ENCODE measurements at regions not wholly inside any gene's neighbourhood (a gene's known extent, or its start where the extent isn't known, plus 50 kb on each side); places are given as distances from the start of the nearest gene placed in this dataset.

- CTCF ChIA-PET = no interaction called here
- POLR2A ChIA-PET = no interaction called here
- H3K27ac Mint-ChIP-seq = no peak overlapping the region
Measured at GRCh38 chr1:79797487-79797886, 791.0 kb upstream of the ADGRL4 start.

GRCh38 chr1:79796434-79796833, 789.9 kb upstream of the ADGRL4 start:
- no peak for TF ChIP-seq CTCF (IDR thresholded peaks at IDR 0.05)
- H3K9me3 Mint-ChIP-seq = peaks cover 15% of the 10 kb centered on the region
- DNase-seq (no peak), ATAC-seq (ENCODE audit: poor library complexity) (no peak)
- intact Hi-C loops (cut with DNase I, micrococcal nuclease) = no loop called here
- no peaks in the 10 kb centered on the region for H3K4me1 Mint-ChIP-seq (ENCODE audit: low read depth)
- no peak overlapping the region for H3K27ac ChIP-seq (ENCODE audit: low read depth in 1 of 2, low read length in 2 of 2)
- H3K27me3 Mint-ChIP-seq = no peaks in the 10 kb centered on the region
- no peak overlapping the region for H3K4me3 ChIP-seq (ENCODE audit: low read length)
- ChIA-PET POLR2A (no interaction called here), CTCF (no interaction called here)
- H3K4me3 Mint-ChIP-seq = no peak overlapping the region
- no peaks in the 10 kb centered on the region for H3K27me3 ChIP-seq (ENCODE audit: control insufficient read depth in 1 of 2, insufficient read depth in 2 of 2, low read length in 2 of 2)
- H3K9me3 ChIP-seq (ENCODE audit: control insufficient read depth in 1 of 2, insufficient read depth in 1 of 2, low read length in 2 of 2) = peaks cover 0 to 8% of the 10 kb centered on the region in 2 experiments
- H3K4me1 ChIP-seq (ENCODE audit: insufficient read depth, low read length) = no peaks in the 10 kb centered on the region
- no peaks in the 10 kb centered on the region for H3K36me3 Mint-ChIP-seq (ENCODE audit: low read depth)
- no peak overlapping the region for H3K27ac Mint-ChIP-seq
- no peaks in the 10 kb centered on the region for H3K36me3 ChIP-seq (ENCODE audit: insufficient read depth, low read length)

More at GRCh38 chr1:79797487-79797886, 791.0 kb upstream of the ADGRL4 start:
- H3K27ac ChIP-seq (ENCODE audit: low read depth in 1 of 2, low read length in 2 of 2) = no peak overlapping the region
- no peaks in the 10 kb centered on the region for H3K36me3 ChIP-seq (ENCODE audit: insufficient read depth, low read length)
- H3K9me3 ChIP-seq (ENCODE audit: control insufficient read depth in 1 of 2, insufficient read depth in 1 of 2, low read length in 2 of 2) = peaks cover 0 to 12% of the 10 kb centered on the region in 2 experiments
- intact Hi-C loops (cut with DNase I, micrococcal nuclease) = no loop called here
- Mint-ChIP-seq H3K36me3 (ENCODE audit: low read depth) (no peaks in the 10 kb centered on the region), H3K9me3 (peaks cover 15% of the 10 kb centered on the region), H3K4me1 (ENCODE audit: low read depth) (no peaks in the 10 kb centered on the region), H3K4me3 (no peak overlapping the region), H3K27me3 (no peaks in the 10 kb centered on the region)
- H3K4me1 ChIP-seq (ENCODE audit: insufficient read depth, low read length) = no peaks in the 10 kb centered on the region
- no peaks in the 10 kb centered on the region for H3K27me3 ChIP-seq (ENCODE audit: control insufficient read depth in 1 of 2, insufficient read depth in 2 of 2, low read length in 2 of 2)
- H3K4me3 ChIP-seq (ENCODE audit: low read length) = no peak overlapping the region
- TF ChIP-seq CTCF (IDR thresholded peaks at IDR 0.05) = no peak
- DNase-seq (no peak), ATAC-seq (ENCODE audit: poor library complexity) (no peak)

GRCh38 chr1:79792219-79792930, 785.8 kb upstream of the ADGRL4 start:
- H3K4me1 ChIP-seq (ENCODE audit: insufficient read depth, low read length) = no peaks in the 10 kb centered on the region
- H3K27me3 Mint-ChIP-seq = no peaks in the 10 kb centered on the region
- CTCF ChIA-PET = no interaction called here
- no peak overlapping the region for H3K27ac ChIP-seq (ENCODE audit: low read depth in 1 of 2, low read length in 2 of 2)
- DNase-seq (no peak), ATAC-seq (ENCODE audit: poor library complexity) (no peak)
- POLR2A ChIA-PET = no interaction called here
- H3K4me3 Mint-ChIP-seq = no peak overlapping the region
- H3K4me1 Mint-ChIP-seq (ENCODE audit: low read depth) = no peaks in the 10 kb centered on the region
- no peak overlapping the region for H3K27ac Mint-ChIP-seq
- TF ChIP-seq CTCF (IDR thresholded peaks at IDR 0.05) = no peak
- H3K4me3 ChIP-seq (ENCODE audit: low read length) = no peak overlapping the region
- H3K27me3 ChIP-seq (ENCODE audit: control insufficient read depth in 1 of 2, insufficient read depth in 2 of 2, low read length in 2 of 2) = no peaks in the 10 kb centered on the region
- intact Hi-C loops (cut with DNase I, micrococcal nuclease) = no loop called here
- peaks cover 0 to 8% of the 10 kb centered on the region in 2 experiments for H3K9me3 ChIP-seq (ENCODE audit: control insufficient read depth in 1 of 2, insufficient read depth in 1 of 2, low read length in 2 of 2)
- no peaks in the 10 kb centered on the region for H3K36me3 Mint-ChIP-seq (ENCODE audit: low read depth)
- no peaks in the 10 kb centered on the region for H3K36me3 ChIP-seq (ENCODE audit: insufficient read depth, low read length)
- peaks cover 18% of the 10 kb centered on the region for H3K9me3 Mint-ChIP-seq
